Activated CD4-positive, alpha-beta T cell treated with anti-CD3 and anti-CD28 coated beads, Interleukin-10, Interleukin-2, amounts not matched to agents 100 ng/mL and 50 ng/mL, durations not matched to agents 16 hours and 8 hours (primary cell): ENCODE measurements at regions not wholly inside any gene's neighbourhood (a gene's known extent, or its start where the extent isn't known, plus 50 kb on each side); places are given as distances from the start of the nearest gene placed in this dataset.
"Not testable (repeated sequence)": the region's sequence is repeated elsewhere in the genome, so short reads cannot be mapped to it uniquely, and the experiment has no call there.

Source experiments
- DNase-seq: peaks from one replicate; pipeline ENCODE4 v3.0.0-alpha.2; 2020

GRCh38 chr9:7536310-7536939 is 263.2 kb downstream of the DMAC1 start:
- peak; percentile 76 for DNase-seq

GRCh38 chr9:7534211-7534935 is 265.2 kb downstream of the DMAC1 start:
- DNase-seq = peak; percentile 82

- peak; percentile 80 for DNase-seq
Observed at GRCh38 chr9:7533376-7534090, 266.0 kb downstream of the DMAC1 start.

GRCh38 chr9:7523426-7524043 is 276.0 kb downstream of the DMAC1 start:
- no peak for DNase-seq

GRCh38 chr9:7520396-7520795 is 279.2 kb downstream of the DMAC1 start:
- DNase-seq = no peak

- no peak for DNase-seq
Observed at GRCh38 chr9:7516376-7516775, 283.2 kb downstream of the DMAC1 start.

GRCh38 chr9:7510199-7510598 is 289.4 kb downstream of the DMAC1 start:
- DNase-seq = no peak

- no peak for DNase-seq
Observed at GRCh38 chr9:7509576-7510145, 289.9 kb downstream of the DMAC1 start.

GRCh38 chr9:7508516-7508915 is 291.1 kb downstream of the DMAC1 start:
- no peak for DNase-seq

- DNase-seq = no peak
Observed at GRCh38 chr9:7507566-7508270, 291.9 kb downstream of the DMAC1 start.

GRCh38 chr9:7507026-7507425 is 292.6 kb downstream of the DMAC1 start:
- DNase-seq = no peak

- no peak for DNase-seq
Observed at GRCh38 chr9:7500521-7500920, 299.1 kb downstream of the DMAC1 start.

- no peak for DNase-seq
Observed at GRCh38 chr9:7491641-7492040, 307.9 kb downstream of the DMAC1 start.

GRCh38 chr9:7490317-7491108 is 309.1 kb downstream of the DMAC1 start:
- no peak for DNase-seq

GRCh38 chr9:7489036-7489435 is 310.5 kb downstream of the DMAC1 start:
- DNase-seq = no peak

GRCh38 chr9:7484014-7484413 is 315.6 kb downstream of the DMAC1 start:
- not testable (repeated sequence) for DNase-seq

GRCh38 chr9:7481570-7481969 is 318.0 kb downstream of the DMAC1 start:
- DNase-seq = no peak

GRCh38 chr9:7479300-7479699 is 320.3 kb downstream of the DMAC1 start:
- no peak for DNase-seq

GRCh38 chr9:7478646-7479045 is 320.9 kb downstream of the DMAC1 start:
- DNase-seq = no peak

- no peak for DNase-seq
Observed at GRCh38 chr9:7467186-7467585, 332.4 kb downstream of the DMAC1 start.

GRCh38 chr9:7461791-7462190 is 337.8 kb downstream of the DMAC1 start:
- DNase-seq = no peak
